ENCODE measurements at regions not wholly inside any gene's neighbourhood (a gene's known extent, or its start where the extent isn't known, plus 50 kb on each side); places are given as distances from the start of the nearest gene placed in this dataset.

DNA sequence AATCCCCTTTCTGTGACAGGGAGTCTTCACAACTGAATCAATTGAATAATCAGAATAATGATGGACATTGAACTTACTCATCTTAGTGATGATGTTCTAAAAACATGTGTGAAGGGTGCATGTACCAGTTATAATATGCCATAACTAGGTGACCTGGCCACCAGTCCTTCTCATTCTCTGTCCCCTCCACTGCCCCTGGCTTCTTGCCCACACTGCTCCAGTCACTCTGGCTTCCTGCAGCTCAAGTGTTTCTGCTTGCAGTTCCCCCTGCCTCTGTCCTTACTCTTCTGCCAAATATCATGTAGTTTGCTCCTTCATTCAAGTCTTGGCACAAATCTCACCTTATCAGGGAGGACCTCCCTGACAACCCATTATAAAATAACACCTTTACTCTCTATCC, 168.1 kb upstream of the SLC7A11 start:
- TF ChIP-seq FOXM1 (IDR thresholded peaks at IDR 0.05; ENCODE audit: borderline replicate concordance), result no peak
- TF ChIP-seq L3MBTL2 (conservative IDR thresholded peaks at IDR 0.05), result no peak
- no peak for TF ChIP-seq FOXK2 (IDR thresholded peaks at IDR 0.05)
- TF ChIP-seq SUZ12 (IDR thresholded peaks at IDR 0.05), result no peak

All from HEK293T (cell line).